Left lung (tissue), 4 donors: ENCODE measurements at regions not wholly inside any gene's neighbourhood (a gene's known extent, or its start where the extent isn't known, plus 50 kb on each side); places are given as distances from the start of the nearest gene placed in this dataset.
"Not testable (repeated sequence)": the region's sequence is repeated elsewhere in the genome, so short reads cannot be mapped to it uniquely, and the experiment has no call there.

ENCODE experiments used
- ATAC-seq: fragments of 200-7000 bp; cut with Tn5 transposase; one replicate; pipeline ENCODE4 v1.9.1; 2020; ENCODE audit warnings: moderate library complexity
- DNase-seq, 4 donors: peaks; one replicate each; pipeline ENCODE4 v3.0.0-alpha.2; 2013 to 2020
- H3K27ac ChIP-seq, 2 donors: fragments of 200-600 bp; sonication (generic) in 1 of 2; one replicate each; pipeline versions ENCODE4 v1.5.0 to v1.8.0; 2020 to 2021
- H3K27me3 ChIP-seq, 2 donors: fragments of 200-600 bp; sonication (generic) in 1 of 2; one replicate each; pipeline versions ENCODE4 v1.5.0 to v1.8.0; 2020 to 2021
- H3K36me3 ChIP-seq, 2 donors: fragments of 200-600 bp; sonication (generic) in 1 of 2; one replicate each; pipeline versions ENCODE4 v1.5.0 to v1.8.0; 2020 to 2021
- H3K4me1 ChIP-seq, 2 donors: fragments of 200-600 bp; one replicate each; pipeline ENCODE4 v1.8.0; 2021
- H3K4me3 ChIP-seq, 2 donors: fragments of 200-600 bp; sonication (generic) in 1 of 2; one replicate each; pipeline versions ENCODE4 v1.5.0 to v1.8.0; 2020 to 2021; ENCODE audit warnings: mild to moderate bottlenecking in 1 of 2
- H3K9me3 ChIP-seq, 2 donors: fragments of 200-600 bp; sonication (generic) in 1 of 2; one replicate each; pipeline versions ENCODE4 v1.5.0 to v1.8.0; 2020 to 2021
- CTCF ChIP-seq, 2 donors: fragments of 200-600 bp; sonication (generic) in 1 of 2; IDR thresholded peaks; one replicate each; pipeline versions ENCODE4 v1.5.0 to v1.8.0; 2021; ENCODE audit warnings: antibody characterized with exemption in 2 of 2
- intact Hi-C, 2 donors: fragments of 100-400 bp; cut with DNase I; formaldehyde crosslinking; loops; one replicate each; pipeline versions ENCODE4 v1.11.2 to v1.14.2; 2022
- donor health status: DM: no; HTN: yes; CAD: no.
- donor health status: DM: no; HTN: no; CAD: no.

- intact Hi-C loops: no loop called here
- H3K4me3 ChIP-seq: no peak overlapping the region
These were observed 213.2 kb upstream of the ZNF217 start for GRCh38 chr20:53806683-53807401.

DNA sequence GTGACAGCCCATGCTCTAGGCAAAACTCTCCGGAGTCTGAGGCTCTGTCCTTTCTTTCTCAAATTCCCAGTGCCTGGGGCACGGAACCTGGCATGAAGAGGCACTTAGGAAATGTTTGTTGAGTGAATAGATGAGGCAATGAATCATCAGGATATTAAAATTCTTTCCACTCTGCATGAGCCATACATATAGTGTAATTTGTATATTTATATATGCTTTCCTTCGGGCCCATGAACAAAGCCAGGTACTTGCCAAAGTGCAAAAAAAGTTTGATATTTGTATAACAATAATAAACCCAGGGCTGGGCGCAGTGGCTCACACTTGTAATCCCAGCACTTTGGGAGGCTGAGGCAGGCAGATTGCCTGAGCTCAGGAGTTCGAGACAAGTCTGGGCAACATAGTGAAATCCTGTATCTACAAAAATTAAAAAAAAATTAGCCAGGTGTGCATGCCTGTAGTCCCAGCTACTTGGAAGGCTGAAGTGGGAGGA is 212.3 kb upstream of the ZNF217 start:
- no peak overlapping the region for H3K4me3 ChIP-seq
- no peaks in the 10 kb centered on the region for H3K9me3 ChIP-seq
- no peak for DNase-seq
- H3K4me1 ChIP-seq: no peaks in the 10 kb centered on the region
- no peak overlapping the region for H3K27ac ChIP-seq
- no peaks in the 10 kb centered on the region for H3K27me3 ChIP-seq
- TF ChIP-seq CTCF (IDR thresholded peaks at IDR 0.05): no peak
- H3K36me3 ChIP-seq: no peaks in the 10 kb centered on the region
- intact Hi-C loops: no loop called here
- ATAC-seq: peak; percentile 77

More at GRCh38 chr20:53806683-53807401, 213.2 kb upstream of the ZNF217 start:
- no peaks in the 10 kb centered on the region for H3K36me3 ChIP-seq
- no peak for TF ChIP-seq CTCF (IDR thresholded peaks at IDR 0.05)
- H3K4me1 ChIP-seq: no peaks in the 10 kb centered on the region
- DNase-seq: no peak
- no peak overlapping the region for H3K27ac ChIP-seq
- no peaks in the 10 kb centered on the region for H3K27me3 ChIP-seq
- no peaks in the 10 kb centered on the region for H3K9me3 ChIP-seq
- no peak for ATAC-seq

DNA sequence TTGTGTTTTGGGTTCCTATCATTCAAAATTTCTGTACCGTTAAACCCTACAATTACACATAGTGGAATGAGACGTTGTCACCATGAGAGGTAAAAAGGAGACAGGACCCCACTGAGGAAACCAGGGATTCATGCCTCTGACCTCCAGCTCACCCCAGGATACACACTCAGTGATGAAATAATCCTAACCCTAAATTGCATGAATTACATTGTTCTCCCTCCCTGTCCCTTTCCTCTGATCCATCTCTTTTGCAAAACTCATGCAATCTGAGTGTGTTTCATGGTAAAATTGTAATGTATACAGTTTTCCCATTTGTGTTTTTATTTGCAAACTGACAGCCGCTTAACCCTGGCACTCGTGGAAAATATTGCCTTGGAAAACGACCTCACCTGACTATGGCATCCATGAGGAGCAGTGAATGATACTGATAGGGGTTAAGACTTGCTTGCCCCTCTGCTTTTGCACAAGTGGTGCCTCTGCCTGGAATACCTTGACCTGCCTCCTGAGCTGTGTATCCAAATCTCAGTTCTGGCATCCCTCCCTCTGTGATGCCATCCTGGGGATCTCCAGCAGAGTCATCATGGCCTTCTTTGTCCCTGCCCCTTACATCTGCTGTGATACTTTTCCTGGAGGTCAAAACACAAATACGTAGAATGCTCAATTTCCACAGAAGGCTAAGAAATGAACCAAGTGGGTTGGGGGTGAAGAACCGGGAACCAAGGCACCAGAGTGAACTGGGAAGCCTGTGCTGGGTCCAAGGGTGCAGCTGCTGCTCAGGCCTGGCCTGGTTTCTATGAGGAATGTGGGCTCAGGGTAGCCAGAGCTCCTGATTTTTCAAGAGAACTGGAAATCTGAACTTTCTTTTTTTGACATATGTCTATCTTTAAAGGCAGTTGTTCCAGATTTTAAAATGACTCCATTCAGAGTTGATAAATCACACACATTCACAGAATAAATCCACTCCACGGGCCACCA is 211.6 kb upstream of the ZNF217 start:
- H3K27ac ChIP-seq: no peak overlapping the region
- intact Hi-C loops: no loop called here
- TF ChIP-seq CTCF (IDR thresholded peaks at IDR 0.05): no peak
- no peak for DNase-seq
- ATAC-seq: peak; percentile 7
- H3K4me1 ChIP-seq: no peaks in the 10 kb centered on the region
- no peak overlapping the region for H3K4me3 ChIP-seq
- H3K36me3 ChIP-seq: no peaks in the 10 kb centered on the region
- H3K27me3 ChIP-seq: no peaks in the 10 kb centered on the region
- H3K9me3 ChIP-seq: no peaks in the 10 kb centered on the region

DNA sequence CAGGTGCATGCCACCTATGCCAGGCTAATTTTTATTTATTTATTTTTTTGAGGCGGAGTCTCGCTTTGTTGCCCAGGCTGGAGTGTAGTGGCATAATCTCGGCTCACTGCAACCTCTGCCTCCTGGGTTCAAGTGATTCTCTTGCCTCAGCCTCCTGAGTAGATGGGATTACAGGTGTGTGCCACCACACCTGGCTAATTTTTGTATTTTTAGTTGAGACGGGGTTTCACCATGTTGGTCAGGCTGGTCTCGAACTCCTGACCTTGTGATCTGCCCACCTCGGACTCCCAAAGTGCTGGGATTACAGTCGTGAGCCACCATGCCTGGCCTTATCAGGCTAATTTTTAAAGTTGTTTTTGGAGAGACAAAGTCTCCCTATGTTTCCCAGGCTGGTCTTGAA is 210.7 kb upstream of the ZNF217 start:
- H3K27me3 ChIP-seq, H3K36me3 ChIP-seq, H3K4me3 ChIP-seq, H3K27ac ChIP-seq, DNase-seq, H3K9me3 ChIP-seq, H3K4me1 ChIP-seq, ATAC-seq, intact Hi-C loops: not testable (repeated sequence)

GRCh38 chr20:53803492-53804155 is 210.0 kb upstream of the ZNF217 start:
- ATAC-seq: no peak
- Histone ChIP-seq H3K27ac (no peak overlapping the region), H3K36me3 (no peaks in the 10 kb centered on the region), H3K4me1 (no peaks in the 10 kb centered on the region), H3K4me3 (no peak overlapping the region), H3K27me3 (no peaks in the 10 kb centered on the region), H3K9me3 (no peaks in the 10 kb centered on the region)
- DNase-seq: no peak
- TF ChIP-seq CTCF (IDR thresholded peaks at IDR 0.05): no peak
- intact Hi-C loops: no loop called here
